Inflammatory macrophage treated with lipopolysaccharide for 4 hours (primary cell): ENCODE measurements at regions not wholly inside any gene's neighbourhood (a gene's known extent, or its start where the extent isn't known, plus 50 kb on each side); places are given as distances from the start of the nearest gene placed in this dataset.
"Not testable (repeated sequence)": the region's sequence is repeated elsewhere in the genome, so short reads cannot be mapped to it uniquely, and the experiment has no call there.

Source experiments
- DNase-seq: peaks from one replicate; pipeline ENCODE4 v3.0.0-alpha.2; 2020

GRCh38 chr2:204370172-204370718 lies 175.0 kb upstream of the PARD3B start:
- DNase-seq = no peak

- no peak for DNase-seq
Observed at GRCh38 chr2:204373942-204374341, 171.3 kb upstream of the PARD3B start.

GRCh38 chr2:204380141-204380881 lies 165.0 kb upstream of the PARD3B start:
- DNase-seq = no peak

- DNase-seq = no peak
Observed at GRCh38 chr2:204386668-204387067, 158.6 kb upstream of the PARD3B start.

GRCh38 chr2:204389120-204389519 lies 156.2 kb upstream of the PARD3B start:
- no peak for DNase-seq

- no peak for DNase-seq
Observed at GRCh38 chr2:204389856-204390255, 155.4 kb upstream of the PARD3B start.

GRCh38 chr2:204395539-204395938 lies 149.7 kb upstream of the PARD3B start:
- DNase-seq = no peak

- no peak for DNase-seq
Observed at GRCh38 chr2:204401114-204401513, 144.2 kb upstream of the PARD3B start.

GRCh38 chr2:204407204-204408014 lies 137.9 kb upstream of the PARD3B start:
- no peak for DNase-seq

- DNase-seq = not testable (repeated sequence)
Observed at GRCh38 chr2:204412782-204413181, 132.5 kb upstream of the PARD3B start.

- no peak for DNase-seq
Observed at GRCh38 chr2:204415406-204416181, 129.7 kb upstream of the PARD3B start.

GRCh38 chr2:204416236-204416635 lies 129.0 kb upstream of the PARD3B start:
- no peak for DNase-seq

- no peak for DNase-seq
Observed at GRCh38 chr2:204425821-204426220, 119.5 kb upstream of the PARD3B start.

GRCh38 chr2:204428675-204429074 lies 116.6 kb upstream of the PARD3B start:
- DNase-seq = no peak

- no peak for DNase-seq
Observed at GRCh38 chr2:204431529-204431928, 113.7 kb upstream of the PARD3B start.

- DNase-seq = no peak
Observed at GRCh38 chr2:204432196-204432595, 113.1 kb upstream of the PARD3B start.

GRCh38 chr2:204434660-204435462 lies 110.4 kb upstream of the PARD3B start:
- no peak for DNase-seq

- no peak for DNase-seq
Observed at GRCh38 chr2:204436230-204436629, 109.0 kb upstream of the PARD3B start.

- no peak for DNase-seq
Observed at GRCh38 chr2:204437408-204437807, 107.9 kb upstream of the PARD3B start.

GRCh38 chr2:204437815-204438756 lies 107.2 kb upstream of the PARD3B start:
- DNase-seq = no peak

- no peak for DNase-seq
Observed at GRCh38 chr2:204441316-204441715, 104.0 kb upstream of the PARD3B start.
